ENCODE measurements at regions not wholly inside any gene's neighbourhood (a gene's known extent, or its start where the extent isn't known, plus 50 kb on each side); places are given as distances from the start of the nearest gene placed in this dataset.

DNA sequence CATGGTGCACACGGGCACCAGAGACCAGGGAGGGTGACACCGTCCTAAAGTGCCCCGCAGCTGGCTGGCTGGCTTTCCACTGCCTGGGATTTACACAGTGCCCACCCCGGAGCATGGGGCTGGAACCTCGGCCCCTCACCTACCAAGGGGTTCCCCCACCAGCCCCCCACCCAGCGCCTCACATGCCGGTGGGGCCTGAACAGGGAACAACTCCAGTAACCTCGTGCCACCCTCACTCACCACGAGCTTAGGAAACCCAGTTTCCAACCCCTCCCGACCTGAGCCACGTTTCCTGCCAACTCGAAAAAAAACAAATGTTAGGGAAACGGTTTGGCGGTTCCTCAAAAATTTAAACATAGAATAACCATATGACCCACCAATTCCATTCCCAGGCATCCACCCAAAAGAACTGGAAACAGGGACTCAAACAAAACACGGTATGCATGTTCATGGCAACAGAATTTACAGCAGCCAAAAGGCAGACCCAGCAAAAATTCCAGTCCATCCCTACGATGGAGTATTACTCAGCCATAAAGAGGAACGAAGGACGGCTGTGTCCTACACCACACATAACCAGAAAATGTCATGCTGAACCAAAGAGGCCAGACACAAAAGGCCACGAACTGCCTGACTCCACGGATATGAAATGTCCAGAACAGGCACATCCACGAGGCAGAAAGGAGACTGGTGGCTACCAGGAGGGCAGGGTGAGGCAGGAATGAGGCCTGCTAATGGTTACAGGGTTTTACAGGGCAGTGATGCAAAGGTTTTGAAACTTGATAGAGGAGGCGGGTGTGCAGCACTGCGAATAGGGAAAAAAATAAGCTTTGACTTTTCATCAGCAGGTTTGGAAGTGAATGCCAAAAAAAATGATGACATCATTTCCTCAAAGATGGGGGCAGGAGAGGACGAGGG is 68.9 kb downstream of the NCOR2 start:
- Histone ChIP-seq H3K4ac (ENCODE audit: low read depth, low read length) (peak overlapping the region; percentile 94), H3K9ac (ENCODE audit: low read depth, low read length) (peak overlapping the region; percentile 13; the same call in 1 of the 2 replicates), H4K91ac (ENCODE audit: insufficient read depth, low read depth, low read length) (peak overlapping the region; percentile 78), H3K56ac (ENCODE audit: extremely low read depth, insufficient read depth, low read length) (no peak overlapping the region), H2BK20ac (ENCODE audit: low read depth, low read length) (peak overlapping the region; percentile 70), H3K9me3 (ENCODE audit: control insufficient read depth, insufficient read depth, low read length) (no peaks in the 10 kb centered on the region), H2AK5ac (ENCODE audit: low read depth, low read length) (peak overlapping the region; percentile 83), H4K20me1 (ENCODE audit: insufficient read depth, low read length) (peaks cover 94% of the 10 kb centered on the region), H3K4me1 (ENCODE audit: control insufficient read depth, insufficient read depth, low read length) (peaks cover 34% of the 10 kb centered on the region), H2BK15ac (ENCODE audit: low read depth, low read length) (peak overlapping the region; percentile 53; the same call in 1 of the 3 replicates), H2AK9ac (replicated peaks; ENCODE audit: low read depth, low read length, poor library complexity) (peak overlapping the region; percentile 59), H3K4me2 (ENCODE audit: low read depth, low read length) (peak overlapping the region; percentile 48; the same call in 1 of the 2 replicates), H4K5ac (ENCODE audit: low read depth, low read length) (peak overlapping the region; percentile 27), H3K14ac (replicated peaks; ENCODE audit: low read depth, low read length) (peak overlapping the region; percentile 96), H3K4me3 (ENCODE audit: insufficient read depth, low read depth, low read length) (no peak overlapping the region), H3K36me3 (ENCODE audit: control insufficient read depth, insufficient read depth, low read length) (peaks cover 12% of the 10 kb centered on the region; the same call in 1 of the 2 replicates), H2AFZ (replicated peaks; ENCODE audit: low read length, poor library complexity) (no peak overlapping the region), H2BK5ac (ENCODE audit: low read depth, low read length, poor library complexity, severe bottlenecking) (peak overlapping the region; percentile 86), H2BK120ac (ENCODE audit: low read depth, low read length) (peak overlapping the region; percentile 78), H3K23ac (ENCODE audit: low read depth, low read length) (peak overlapping the region; percentile 81; the same call in 1 of the 2 replicates), H4K8ac (ENCODE audit: low read depth in 2 of 2, low read length in 2 of 2) (peak overlapping the region; percentile 9 to 81; a peak in 2 of 4 replicates), H3K27ac (ENCODE audit: insufficient read depth, low read length) (peak overlapping the region; percentile 75), H3K18ac (ENCODE audit: low read depth, low read length) (peak overlapping the region; percentile 30), H3K27me3 (ENCODE audit: control insufficient read depth, insufficient read depth, low read length) (no peaks in the 10 kb centered on the region), H3K79me1 (ENCODE audit: low read depth in 1 of 2, low read length in 2 of 2) (peaks cover 28 to 95% of the 10 kb centered on the region in 2 experiments), H3K9me1 (ENCODE audit: insufficient read depth, low read length) (peaks cover 28% of the 10 kb centered on the region)
- in situ Hi-C loops (cut with MboI; ENCODE audit: low sequenced_read_pairs) (no loop called here), intact Hi-C loops (cut with micrococcal nuclease) (loop anchor here (2.0 to 5.0 kb wide), 3 partner anchors 14 to 269 kb away; no protein-coding TSS in a partner anchor), dilution Hi-C loops (cut with HindIII; ENCODE audit: low sequenced_read_pairs, unreplicated experiment) (no loop called here)
- POLR2A ChIA-PET (ENCODE audit: unreplicated experiment) = no interaction called here
- no TSS peak for BruUV-seq (replicated peaks)
- CTCF ChIA-PET = interaction anchor here (0.6 kb wide), 1 partner anchor 263 kb away, joined by 3 read pairs; no protein-coding TSS in a partner anchor
- DNase-seq (peak; percentile 88), ATAC-seq (ENCODE audit: low read depth) (peak; percentile 16)
- WGBS, 2 experiments (ENCODE audit: extremely low coverage in 2 of 2, insufficient read length in 1 of 2) = 15% methylated on average over 6 of the region's 24 CpGs; no CpG with 5 or more reads in 1 of the 2 experiments
- TF ChIP-seq MAZ (IDR thresholded peaks at IDR 0.05; ENCODE audit: borderline replicate concordance, low read depth, low read length) (no peak; the same call in 1 of the 2 replicates), BHLHE40 (IDR thresholded peaks at IDR 0.05; ENCODE audit: low read depth, low read length) (peak; percentile 54; the same call in 1 of the 2 replicates), NFE2L2 (IDR thresholded peaks at IDR 0.05; ENCODE audit: low read depth, low read length) (no peak), MXI1 (IDR thresholded peaks at IDR 0.05; ENCODE audit: borderline replicate concordance, low read depth, low read length) (peak; percentile 55; the same call in 1 of the 2 replicates), RCOR1 (IDR thresholded peaks at IDR 0.05; ENCODE audit: insufficient replicate concordance, low read length) (no peak), MAFK (IDR thresholded peaks at IDR 0.05; ENCODE audit: low read depth, low read length) (peak; percentile 52; the same call in 1 of the 2 replicates), CEBPB (IDR thresholded peaks at IDR 0.05; ENCODE audit: low read depth, low read length) (peak; percentile 40), SMC3 (IDR thresholded peaks at IDR 0.05; ENCODE audit: low read depth, low read length) (0 out of 2 replicates have a peak, but pooled peaks have one; percentile 7), CHD1 (IDR thresholded peaks at IDR 0.05; ENCODE audit: low read depth, low read length) (no peak), POLR2A (IDR thresholded peaks at IDR 0.05; ENCODE audit: low read depth, low read length) (no peak), FOS (IDR thresholded peaks at IDR 0.05; ENCODE audit: low read depth, low read length) (no peak), RFX5 (IDR thresholded peaks at IDR 0.05; ENCODE audit: low read depth, low read length) (no peak)
- TF ChIP-seq, protein P1, sequence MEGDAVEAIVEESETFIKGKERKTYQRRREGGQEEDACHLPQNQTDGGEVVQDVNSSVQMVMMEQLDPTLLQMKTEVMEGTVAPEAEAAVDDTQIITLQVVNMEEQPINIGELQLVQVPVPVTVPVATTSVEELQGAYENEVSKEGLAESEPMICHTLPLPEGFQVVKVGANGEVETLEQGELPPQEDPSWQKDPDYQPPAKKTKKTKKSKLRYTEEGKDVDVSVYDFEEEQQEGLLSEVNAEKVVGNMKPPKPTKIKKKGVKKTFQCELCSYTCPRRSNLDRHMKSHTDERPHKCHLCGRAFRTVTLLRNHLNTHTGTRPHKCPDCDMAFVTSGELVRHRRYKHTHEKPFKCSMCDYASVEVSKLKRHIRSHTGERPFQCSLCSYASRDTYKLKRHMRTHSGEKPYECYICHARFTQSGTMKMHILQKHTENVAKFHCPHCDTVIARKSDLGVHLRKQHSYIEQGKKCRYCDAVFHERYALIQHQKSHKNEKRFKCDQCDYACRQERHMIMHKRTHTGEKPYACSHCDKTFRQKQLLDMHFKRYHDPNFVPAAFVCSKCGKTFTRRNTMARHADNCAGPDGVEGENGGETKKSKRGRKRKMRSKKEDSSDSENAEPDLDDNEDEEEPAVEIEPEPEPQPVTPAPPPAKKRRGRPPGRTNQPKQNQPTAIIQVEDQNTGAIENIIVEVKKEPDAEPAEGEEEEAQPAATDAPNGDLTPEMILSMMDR (conservative IDR thresholded peaks at IDR 0.05; ENCODE audit: low read depth, low read length) = no peak
- TF ChIP-seq, protein P2, sequence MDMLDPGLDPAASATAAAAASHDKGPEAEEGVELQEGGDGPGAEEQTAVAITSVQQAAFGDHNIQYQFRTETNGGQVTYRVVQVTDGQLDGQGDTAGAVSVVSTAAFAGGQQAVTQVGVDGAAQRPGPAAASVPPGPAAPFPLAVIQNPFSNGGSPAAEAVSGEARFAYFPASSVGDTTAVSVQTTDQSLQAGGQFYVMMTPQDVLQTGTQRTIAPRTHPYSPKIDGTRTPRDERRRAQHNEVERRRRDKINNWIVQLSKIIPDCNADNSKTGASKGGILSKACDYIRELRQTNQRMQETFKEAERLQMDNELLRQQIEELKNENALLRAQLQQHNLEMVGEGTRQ (IDR thresholded peaks at IDR 0.05; ENCODE audit: low read depth, low read length) = peak; percentile 3; the same call in 1 of the 2 replicates

Data from IMR-90 (cell line).